HT-29 (cell line): ENCODE measurements at regions not wholly inside any gene's neighbourhood (a gene's known extent, or its start where the extent isn't known, plus 50 kb on each side); places are given as distances from the start of the nearest gene placed in this dataset.
A peak's percentile ranks its signal among the peaks of the same experiment; 100 is the strongest.

ENCODE experiments used
- DNase-seq: peaks from one replicate; pipeline ENCODE4 v3.0.0-alpha.2; 2015; ENCODE audit warnings: low spot score

- no peak for DNase-seq
Observed at GRCh38 chr2:120916446-120916845, 180.8 kb downstream of the GLI2 start.

- DNase-seq = peak; percentile 56
Observed at GRCh38 chr2:120917886-120918285, 182.2 kb downstream of the GLI2 start.

GRCh38 chr2:120919216-120919615 is 183.5 kb downstream of the GLI2 start:
- DNase-seq = no peak

GRCh38 chr2:120919771-120920453 is 184.2 kb downstream of the GLI2 start:
- no peak for DNase-seq

- DNase-seq = no peak
Observed at GRCh38 chr2:120920454-120921148, 184.9 kb downstream of the GLI2 start.

- DNase-seq = no peak
Observed at GRCh38 chr2:120921457-120921856, 185.8 kb downstream of the GLI2 start.

GRCh38 chr2:120922571-120923332 is 187.1 kb downstream of the GLI2 start:
- DNase-seq = no peak

- DNase-seq = no peak
Observed at GRCh38 chr2:120923426-120923825, 187.8 kb downstream of the GLI2 start.

GRCh38 chr2:120924924-120925323 is 189.3 kb downstream of the GLI2 start:
- DNase-seq = no peak

- DNase-seq = no peak
Observed at GRCh38 chr2:120926463-120927264, 191.0 kb downstream of the GLI2 start.

- DNase-seq = no peak
Observed at GRCh38 chr2:120927265-120927628, 191.6 kb downstream of the GLI2 start.

GRCh38 chr2:120929829-120930228 is 194.2 kb downstream of the GLI2 start:
- DNase-seq = no peak

GRCh38 chr2:120930236-120930635 is 194.6 kb downstream of the GLI2 start:
- DNase-seq = no peak

GRCh38 chr2:120930864-120931263 is 195.2 kb downstream of the GLI2 start:
- DNase-seq = no peak

GRCh38 chr2:120932472-120932871 is 196.8 kb downstream of the GLI2 start:
- no peak for DNase-seq

- no peak for DNase-seq
Observed at GRCh38 chr2:120932881-120933280, 197.2 kb downstream of the GLI2 start.

GRCh38 chr2:120933693-120934573 is 198.3 kb downstream of the GLI2 start:
- peak; percentile 62 for DNase-seq

- DNase-seq = peak; percentile 95
Observed at GRCh38 chr2:120934574-120935338, 199.1 kb downstream of the GLI2 start.

GRCh38 chr2:120935339-120936313 is 200.0 kb downstream of the GLI2 start:
- peak; percentile 84 for DNase-seq
